ENCODE measurements at regions not wholly inside any gene's neighbourhood (a gene's known extent, or its start where the extent isn't known, plus 50 kb on each side); places are given as distances from the start of the nearest gene placed in this dataset.
"Not testable (repeated sequence)": the region's sequence is repeated elsewhere in the genome, so short reads cannot be mapped to it uniquely, and the experiment has no call there.

- DNase-seq, result not testable (repeated sequence)
Measured at GRCh38 chr1:194858811-194859480, 1672.5 kb upstream of the B3GALT2 start.

DNA sequence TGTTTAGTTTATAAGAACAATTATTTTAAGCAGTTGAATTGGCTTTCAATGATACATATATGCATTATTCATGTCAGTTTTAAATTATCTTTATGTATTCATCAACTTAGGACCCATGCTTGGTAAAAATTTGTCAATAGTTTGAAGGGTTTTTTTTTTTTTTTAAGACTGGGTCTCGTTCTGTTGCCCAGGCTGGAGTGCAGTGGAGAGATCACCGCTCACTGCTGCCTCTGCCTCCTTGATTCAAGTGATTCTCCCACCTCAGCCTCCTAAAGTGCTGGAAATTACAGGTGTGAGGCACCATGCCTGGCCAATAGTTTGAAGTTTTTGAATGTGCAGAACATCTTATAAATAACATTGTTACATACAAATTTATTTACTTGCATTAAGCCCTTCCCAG is 1671.0 kb upstream of the B3GALT2 start:
- no peak for DNase-seq

DNA sequence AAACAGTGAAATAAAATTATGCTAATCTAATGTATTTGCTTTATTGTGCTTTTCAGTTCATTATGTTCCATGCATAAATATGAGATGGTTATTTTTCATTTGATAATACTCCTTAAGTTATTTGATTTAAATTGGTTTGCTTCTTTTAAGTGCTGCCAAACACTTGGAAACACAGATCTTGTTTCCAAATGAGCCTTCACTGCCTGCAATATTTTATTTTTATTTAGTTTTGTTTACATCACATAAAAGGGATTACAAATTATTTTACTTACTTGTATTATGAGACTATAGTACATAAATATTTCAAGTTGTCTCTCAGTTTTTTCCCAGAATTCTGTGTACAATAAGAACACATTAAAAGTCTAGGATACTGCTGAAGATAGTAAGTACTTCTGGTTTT is 1662.4 kb upstream of the B3GALT2 start:
- no peak for DNase-seq

DNA sequence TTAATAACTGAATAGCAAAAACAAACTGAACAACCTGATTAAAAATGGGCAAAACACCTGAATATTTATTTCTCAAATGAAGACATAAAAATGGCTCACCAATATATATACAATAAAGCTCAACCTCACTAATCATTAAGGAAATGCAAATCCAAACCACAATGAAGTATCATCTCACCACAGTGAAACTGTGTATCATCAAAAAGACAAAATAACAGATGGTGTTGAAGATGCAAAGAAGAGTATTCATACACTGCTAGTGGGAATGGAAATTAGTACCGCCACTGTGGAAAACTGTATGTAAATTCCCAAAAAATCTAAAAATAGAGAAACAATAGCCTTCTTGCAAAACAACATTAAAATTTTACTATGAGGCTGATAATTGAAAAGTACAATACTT is 1660.1 kb upstream of the B3GALT2 start:
- no peak for DNase-seq

- DNase-seq, result no peak
Measured at GRCh38 chr1:194843077-194843476, 1656.7 kb upstream of the B3GALT2 start.

DNA sequence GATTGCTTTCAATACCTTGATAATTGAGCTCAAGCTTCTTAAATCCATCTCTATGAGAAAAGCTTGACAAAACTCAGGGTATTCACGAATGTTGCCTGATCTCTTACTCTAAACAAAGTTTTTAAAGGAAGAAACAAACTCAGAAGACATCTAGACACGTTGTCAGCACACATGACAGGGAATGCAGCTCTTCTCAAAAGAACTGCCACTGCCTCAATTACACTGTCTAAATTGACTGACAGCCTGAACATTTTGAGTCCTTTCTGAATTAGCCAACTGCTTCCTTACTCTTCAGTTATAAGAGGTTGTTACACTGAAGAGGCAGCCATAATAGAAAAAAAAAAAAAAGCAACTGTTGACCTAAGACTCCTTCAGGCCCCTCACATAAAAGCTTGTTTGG is 1646.7 kb upstream of the B3GALT2 start:
- no peak for DNase-seq

DNA sequence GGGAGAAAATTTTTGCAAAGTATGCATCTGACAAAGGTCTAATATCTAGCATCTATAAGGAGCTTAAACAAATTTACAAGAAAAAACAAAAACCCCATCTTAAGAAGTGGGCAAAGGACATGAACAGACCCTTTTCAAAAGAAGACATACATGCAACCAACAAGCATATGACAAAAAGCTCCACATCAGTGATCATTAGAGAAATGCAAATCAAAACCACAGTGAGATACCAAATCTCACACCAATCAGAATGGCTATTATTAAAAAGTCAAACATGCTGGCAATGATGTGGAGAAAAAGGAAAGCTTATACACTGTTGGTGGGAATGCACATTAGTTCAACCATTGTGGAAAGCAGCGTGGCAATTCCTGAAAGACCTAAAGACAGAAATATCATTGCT is 1645.2 kb upstream of the B3GALT2 start:
- not testable (repeated sequence) for DNase-seq

DNA sequence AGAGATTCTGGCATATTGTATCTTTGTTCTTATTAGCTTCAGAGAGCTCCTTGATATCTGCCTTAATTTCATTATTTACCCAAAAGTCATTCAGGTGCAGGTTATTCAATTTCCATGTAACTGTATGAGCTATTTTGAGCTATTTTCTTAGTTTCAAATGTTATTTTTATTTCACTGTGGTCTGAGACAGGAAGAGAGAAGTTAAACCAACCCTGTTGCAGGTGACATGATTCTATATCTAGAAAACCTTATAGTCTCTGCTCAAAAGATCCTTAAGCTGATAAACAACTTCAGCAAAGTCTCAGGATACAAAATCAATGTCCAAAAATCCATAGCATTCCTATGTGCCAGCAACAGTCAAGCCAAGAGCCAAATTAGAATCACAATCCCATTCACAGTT is 1644.0 kb upstream of the B3GALT2 start:
- no peak for DNase-seq

- no peak for DNase-seq
Measured at GRCh38 chr1:194829492-194829891, 1643.1 kb upstream of the B3GALT2 start.

- no peak for DNase-seq
Measured at GRCh38 chr1:194825382-194825781, 1639.0 kb upstream of the B3GALT2 start.

DNA sequence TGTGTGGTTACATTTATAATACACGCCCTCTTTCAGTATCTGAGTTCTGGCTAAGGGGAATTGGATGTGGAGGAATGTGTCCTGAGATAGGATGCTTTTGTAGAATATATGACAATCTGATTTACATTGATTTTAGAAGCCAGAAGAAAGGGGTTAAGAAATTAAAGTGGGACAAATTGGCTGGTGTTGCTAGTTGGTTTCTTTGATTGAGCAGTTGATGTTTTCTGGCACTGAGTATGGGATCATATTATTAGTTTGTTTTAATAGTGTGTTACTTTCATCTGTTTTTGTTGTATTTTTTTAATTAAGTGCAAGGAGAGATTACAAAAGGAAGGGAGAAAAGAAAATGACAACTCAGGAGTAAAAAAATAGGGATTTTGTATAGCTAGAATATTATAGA is 1634.7 kb upstream of the B3GALT2 start:
- DNase-seq, result no peak

GRCh38 chr1:194818674-194819073 is 1632.3 kb upstream of the B3GALT2 start:
- no peak for DNase-seq

DNA sequence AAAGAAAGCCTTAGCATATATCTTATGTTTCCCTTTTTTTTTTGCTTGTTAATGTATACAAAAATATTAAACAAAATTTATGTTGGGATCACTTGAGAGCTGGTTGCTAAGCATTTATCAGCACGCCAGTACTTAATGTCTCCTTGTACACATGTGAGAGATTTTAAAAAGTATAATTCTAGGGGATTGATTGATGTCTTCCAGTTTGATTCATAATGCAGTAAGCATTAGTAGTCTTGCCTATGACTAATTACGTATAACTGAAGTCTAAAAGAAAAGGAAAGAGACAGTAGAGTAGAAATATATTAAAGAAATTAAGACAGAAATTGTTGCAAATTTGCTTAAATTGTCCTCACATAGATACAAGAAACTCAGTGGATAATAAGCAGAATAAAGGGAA is 1630.4 kb upstream of the B3GALT2 start:
- DNase-seq, result no peak

- no peak for DNase-seq
Measured at GRCh38 chr1:194813096-194813495, 1626.7 kb upstream of the B3GALT2 start.

DNA sequence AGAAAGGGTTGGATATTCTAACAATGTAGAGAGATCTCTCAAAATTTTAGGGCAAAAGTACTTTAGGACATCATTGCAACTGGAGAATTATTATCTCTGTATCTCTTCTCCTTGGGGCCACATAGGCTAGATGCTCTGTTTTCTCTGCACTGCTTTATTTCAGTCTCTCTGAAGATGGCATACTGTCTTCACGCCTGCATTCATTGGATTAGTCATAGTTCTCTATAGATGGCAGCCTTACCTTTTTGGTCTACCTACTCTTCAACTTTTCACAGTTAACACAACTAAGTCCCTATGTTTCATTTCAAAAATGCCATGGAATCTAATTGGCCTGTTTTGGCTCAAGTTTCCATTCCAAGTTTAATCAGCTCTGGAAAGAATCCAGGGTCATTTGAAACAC is 1623.3 kb upstream of the B3GALT2 start:
- DNase-seq, result no peak

DNA sequence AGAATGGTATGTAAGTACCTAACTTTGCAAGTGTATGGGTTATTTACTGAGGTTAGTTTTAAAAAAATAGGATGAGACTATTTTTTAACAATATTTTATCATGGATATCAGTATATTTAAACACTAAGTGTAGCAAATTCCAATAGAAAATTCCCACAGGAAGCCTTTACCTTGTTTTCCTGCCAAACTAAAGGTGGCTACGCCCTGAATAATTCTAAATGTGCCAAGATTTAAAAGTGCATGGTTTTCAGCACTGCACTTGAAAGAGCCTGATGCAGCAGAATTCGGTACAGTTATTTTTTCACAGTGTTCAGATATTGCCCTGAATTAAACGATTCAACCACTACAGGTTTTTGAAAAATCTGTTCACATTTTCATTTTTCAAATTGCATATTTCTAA is 1622.8 kb upstream of the B3GALT2 start:
- DNase-seq, result no peak

DNA sequence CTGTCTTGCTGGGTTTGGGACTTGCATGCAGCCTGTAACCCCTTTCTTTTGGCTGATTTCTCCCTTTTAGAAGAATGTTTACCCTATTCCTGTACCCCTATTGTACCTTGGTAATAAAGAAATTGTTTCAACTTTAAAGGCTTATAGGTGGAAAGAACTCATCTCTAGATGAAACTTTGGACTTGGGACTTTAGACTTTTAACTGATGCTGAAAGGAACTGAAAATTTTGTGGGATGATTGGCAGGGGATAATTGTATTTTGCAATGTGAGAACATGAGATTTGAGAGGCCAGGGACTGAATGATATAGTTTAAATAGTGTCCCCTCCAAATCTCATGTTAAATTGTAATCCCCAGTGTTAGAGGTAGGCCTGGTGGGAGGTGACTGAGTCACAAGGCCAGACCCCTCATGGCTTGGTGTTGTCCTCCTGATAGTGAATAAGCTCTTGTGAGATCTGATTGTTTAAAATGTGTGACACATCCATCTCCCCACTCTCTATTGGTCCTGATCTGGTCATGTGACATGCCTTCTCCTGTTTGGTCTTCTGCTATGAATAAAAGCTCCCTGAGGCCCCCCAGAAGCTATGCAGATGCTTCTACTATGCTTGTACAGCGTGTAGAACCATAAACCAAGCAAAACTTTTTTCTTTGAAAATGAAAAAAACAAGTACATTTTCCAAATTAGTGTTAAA is 1621.3 kb upstream of the B3GALT2 start:
- DNase-seq, result no peak

GRCh38 chr1:194802572-194802971 is 1616.2 kb upstream of the B3GALT2 start:
- DNase-seq, result no peak

GRCh38 chr1:194795917-194796593 is 1609.6 kb upstream of the B3GALT2 start:
- DNase-seq, result no peak

- no peak for DNase-seq
Measured at GRCh38 chr1:194787001-194787400, 1600.6 kb upstream of the B3GALT2 start.

- DNase-seq, result no peak
Measured at GRCh38 chr1:194786027-194786426, 1599.6 kb upstream of the B3GALT2 start.

DNA sequence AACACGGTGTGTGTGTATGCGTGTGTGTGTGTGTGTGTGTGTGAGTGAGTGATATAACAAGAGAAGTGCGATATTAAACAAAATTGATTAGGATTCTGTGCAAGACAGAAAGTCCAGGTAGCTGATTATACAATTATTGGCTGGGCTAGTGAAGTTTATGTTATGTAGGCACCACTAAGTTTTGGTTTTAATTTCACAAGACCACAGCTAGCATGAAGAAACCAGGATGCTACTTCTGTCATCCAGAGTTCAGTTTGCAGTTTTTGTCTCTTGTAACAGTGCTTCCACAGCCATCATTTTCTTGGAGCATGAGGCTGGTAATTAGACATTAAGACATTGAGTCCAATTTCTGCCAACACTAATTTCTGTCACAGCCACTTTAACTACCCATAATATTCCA is 1590.2 kb upstream of the B3GALT2 start:
- DNase-seq, result no peak

DNA sequence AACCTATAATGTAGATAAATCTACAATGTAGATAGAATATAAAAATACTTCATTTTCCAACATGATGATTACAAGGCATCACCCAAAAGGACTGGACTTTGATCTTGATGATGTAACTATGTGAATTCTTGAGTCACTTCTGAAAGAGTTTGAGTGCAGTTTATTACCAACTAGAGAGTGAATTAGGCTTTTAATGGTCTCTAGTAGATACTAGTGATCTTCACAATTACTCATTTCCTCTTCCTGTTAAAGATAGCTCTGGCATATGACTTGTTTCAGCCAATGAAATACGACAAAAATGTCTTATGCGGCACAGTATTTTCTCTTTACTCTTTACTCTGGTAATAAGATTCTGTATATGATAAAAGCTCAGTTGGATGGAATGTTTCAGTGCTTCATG is 1588.1 kb upstream of the B3GALT2 start:
- DNase-seq, result no peak

GRCh38 chr1:194755241-194755994 is 1569.0 kb upstream of the B3GALT2 start:
- no peak for DNase-seq
